Muscle layer of duodenum (tissue), 2 donors: ENCODE measurements at regions not wholly inside any gene's neighbourhood (a gene's known extent, or its start where the extent isn't known, plus 50 kb on each side); places are given as distances from the start of the nearest gene placed in this dataset.

Experiments used
- H3K27ac ChIP-seq: one replicate; pipeline ENCODE4 v1.7.0; 2013; ENCODE audit warnings: mild to moderate bottlenecking, low read length
- H3K27me3 ChIP-seq: one replicate; pipeline ENCODE4 v1.7.0; 2013; ENCODE audit warnings: low read depth, mild to moderate bottlenecking, control low read depth, low read length
- H3K36me3 ChIP-seq, 2 donors: one replicate each; pipeline ENCODE4 v1.7.0; 2013; ENCODE audit warnings: low read length in 2 of 2, control low read depth in 1 of 2, mild to moderate bottlenecking in 1 of 2; ENCODE audit not compliant: insufficient read depth in 2 of 2, control insufficient read depth in 1 of 2
- H3K4me1 ChIP-seq, 2 donors: one replicate each; pipeline ENCODE4 v1.7.0; 2013; ENCODE audit warnings: low read length in 2 of 2, mild to moderate bottlenecking in 2 of 2, control low read depth in 1 of 2, moderate library complexity in 1 of 2; ENCODE audit not compliant: insufficient read depth in 2 of 2, control insufficient read depth in 1 of 2
- H3K4me3 ChIP-seq, 2 donors: one replicate each; pipeline ENCODE4 v1.7.0; 2013; ENCODE audit warnings: low read length in 2 of 2, low read depth in 1 of 2, mild to moderate bottlenecking in 1 of 2
- H3K9me3 ChIP-seq, 2 donors: one replicate each; pipeline ENCODE4 v1.7.0; 2013; ENCODE audit warnings: low read length in 2 of 2, control low read depth in 1 of 2, mild to moderate bottlenecking in 1 of 2; ENCODE audit not compliant: control insufficient read depth in 1 of 2
- donor health status: healthy.

DNA sequence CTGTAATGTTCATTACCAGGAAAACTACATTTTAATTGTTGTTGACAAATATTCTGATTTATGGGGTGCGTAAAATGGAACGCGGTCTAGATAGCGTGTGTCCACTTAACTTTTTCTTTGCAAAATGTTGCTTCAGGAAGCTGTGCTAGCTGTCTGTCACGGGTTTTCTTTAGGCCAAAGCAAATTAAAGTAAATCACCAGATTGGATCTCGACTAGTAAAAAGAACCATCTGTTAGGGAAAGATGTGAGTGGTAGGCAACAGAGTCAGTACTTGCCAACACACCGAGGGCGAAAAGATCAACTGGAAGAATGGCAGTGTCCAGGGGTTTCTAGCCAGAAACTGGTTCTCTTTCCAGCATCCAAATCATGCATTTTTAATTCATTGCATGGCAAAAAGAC is 404.9 kb upstream of the TMPO start:
- no peak overlapping the region for H3K4me3 ChIP-seq
- H3K27me3 ChIP-seq = no peaks in the 10 kb centered on the region
- no peaks in the 10 kb centered on the region for H3K9me3 ChIP-seq
- no peaks in the 10 kb centered on the region for H3K36me3 ChIP-seq
- H3K4me1 ChIP-seq = no peaks in the 10 kb centered on the region
- no peak overlapping the region for H3K27ac ChIP-seq

DNA sequence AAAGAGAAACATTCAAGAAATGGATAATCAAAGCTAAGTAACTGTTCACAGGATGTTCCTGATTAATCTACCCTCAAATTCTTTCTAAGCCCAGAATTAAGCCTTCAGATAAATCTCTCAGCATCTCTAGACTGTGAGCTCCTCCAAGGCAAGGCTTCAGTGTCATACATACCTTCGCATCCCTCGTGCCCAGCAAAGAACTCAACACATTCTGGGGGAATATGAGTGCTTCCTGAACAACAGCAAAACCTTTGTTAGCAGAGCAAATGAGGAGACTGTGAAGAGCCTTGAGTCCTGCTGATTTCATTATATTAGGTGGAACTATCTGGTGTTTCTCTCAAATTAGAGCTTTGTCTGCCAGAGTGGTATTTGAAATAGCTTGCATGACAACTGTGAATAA is 401.8 kb upstream of the TMPO start:
- no peaks in the 10 kb centered on the region for H3K4me1 ChIP-seq
- H3K9me3 ChIP-seq = no peaks in the 10 kb centered on the region
- H3K4me3 ChIP-seq = no peak overlapping the region
- no peak overlapping the region for H3K27ac ChIP-seq
- H3K27me3 ChIP-seq = no peaks in the 10 kb centered on the region
- no peaks in the 10 kb centered on the region for H3K36me3 ChIP-seq

- Histone ChIP-seq H3K36me3 (no peaks in the 10 kb centered on the region), H3K4me1 (peaks cover 7 to 9% of the 10 kb centered on the region in 2 donors), H3K27me3 (no peaks in the 10 kb centered on the region), H3K27ac (no peak overlapping the region), H3K4me3 (no peak overlapping the region), H3K9me3 (no peaks in the 10 kb centered on the region)
Observed at GRCh38 chr12:98121963-98122362, 393.4 kb upstream of the TMPO start.

DNA sequence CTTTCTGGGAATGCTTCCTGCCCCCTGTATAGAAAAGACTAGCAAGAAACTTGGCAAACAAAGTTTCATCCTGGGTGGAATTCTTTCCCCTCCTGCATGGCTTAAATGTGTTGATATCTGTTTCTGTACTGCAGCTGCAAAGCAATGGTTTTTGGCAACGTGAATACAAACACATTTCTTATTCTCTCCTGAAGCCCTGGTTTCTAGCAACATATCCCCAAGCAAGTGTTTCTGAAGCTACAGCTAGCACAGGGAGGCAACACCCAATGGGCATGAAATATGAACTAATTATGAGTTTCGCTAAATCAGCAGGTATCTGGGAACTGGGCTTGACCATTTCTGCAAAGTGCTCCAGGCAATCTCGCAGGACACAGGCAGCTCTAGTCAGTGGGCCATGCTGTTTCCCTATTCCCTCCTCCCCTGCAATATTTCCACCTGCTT is 392.3 kb upstream of the TMPO start:
- H3K4me3 ChIP-seq = no peak overlapping the region
- no peaks in the 10 kb centered on the region for H3K36me3 ChIP-seq
- no peaks in the 10 kb centered on the region for H3K9me3 ChIP-seq
- no peak overlapping the region for H3K27ac ChIP-seq
- peaks cover 7 to 9% of the 10 kb centered on the region in 2 donors for H3K4me1 ChIP-seq
- H3K27me3 ChIP-seq = no peaks in the 10 kb centered on the region

DNA sequence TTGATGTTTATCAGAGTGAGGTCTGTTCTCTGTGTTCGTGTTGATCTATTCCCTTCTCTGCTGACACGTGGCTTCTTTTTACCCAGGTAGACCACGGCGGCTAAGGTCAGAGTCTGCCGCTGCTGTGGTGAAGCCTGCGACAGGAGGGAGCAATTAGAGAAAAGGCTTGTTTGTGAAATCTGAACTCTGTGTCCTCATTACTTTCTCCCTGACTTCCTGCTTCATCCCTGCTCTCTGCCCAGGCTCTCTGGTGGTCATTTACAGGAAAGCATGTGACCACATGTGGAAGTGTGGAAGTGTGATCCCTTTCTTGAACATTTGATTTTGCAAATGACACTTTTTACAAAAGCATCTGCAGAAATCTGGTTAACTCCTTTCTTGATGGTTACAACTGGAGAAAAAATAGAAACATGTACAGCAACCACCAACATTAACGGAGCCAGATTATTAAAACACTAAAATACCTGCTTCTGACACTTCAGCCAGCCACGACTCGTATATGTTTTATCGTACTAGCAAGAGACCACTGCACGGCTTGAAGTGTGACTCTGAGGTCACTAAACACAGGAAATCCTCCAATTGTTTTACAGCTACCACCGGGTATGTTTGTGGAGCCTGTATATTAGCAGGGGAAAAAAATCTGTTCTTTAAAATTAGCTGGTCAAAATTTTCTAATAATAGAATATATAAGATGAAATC is 388.6 kb upstream of the TMPO start:
- Histone ChIP-seq H3K36me3 (no peaks in the 10 kb centered on the region), H3K4me3 (no peak overlapping the region), H3K4me1 (peaks cover 7 to 9% of the 10 kb centered on the region in 2 donors), H3K9me3 (no peaks in the 10 kb centered on the region), H3K27ac (no peak overlapping the region), H3K27me3 (no peaks in the 10 kb centered on the region)

- Histone ChIP-seq H3K27ac (no peak overlapping the region), H3K36me3 (no peaks in the 10 kb centered on the region), H3K27me3 (no peaks in the 10 kb centered on the region), H3K9me3 (no peaks in the 10 kb centered on the region), H3K4me3 (no peak overlapping the region), H3K4me1 (peaks cover 7 to 9% of the 10 kb centered on the region in 2 donors)
Observed at GRCh38 chr12:98127336-98127679, 388.1 kb upstream of the TMPO start.

GRCh38 chr12:98127854-98128253 is 387.5 kb upstream of the TMPO start:
- Histone ChIP-seq H3K27me3 (no peaks in the 10 kb centered on the region), H3K27ac (no peak overlapping the region)

GRCh38 chr12:98136544-98136943 is 378.8 kb upstream of the TMPO start:
- Histone ChIP-seq H3K4me3 (no peak overlapping the region), H3K27ac (no peak overlapping the region), H3K9me3 (no peaks in the 10 kb centered on the region)

More at GRCh38 chr12:98127854-98128253, 387.5 kb upstream of the TMPO start:
- Histone ChIP-seq H3K4me1 (peaks cover 5 to 7% of the 10 kb centered on the region in 2 donors), H3K9me3 (no peaks in the 10 kb centered on the region), H3K4me3 (no peak overlapping the region), H3K36me3 (no peaks in the 10 kb centered on the region)

GRCh38 chr12:98137278-98137677 is 378.1 kb upstream of the TMPO start:
- Histone ChIP-seq H3K27ac (no peak overlapping the region), H3K4me1 (no peaks in the 10 kb centered on the region), H3K4me3 (no peak overlapping the region), H3K27me3 (no peaks in the 10 kb centered on the region), H3K9me3 (no peaks in the 10 kb centered on the region), H3K36me3 (no peaks in the 10 kb centered on the region)

More at GRCh38 chr12:98136544-98136943, 378.8 kb upstream of the TMPO start:
- H3K27me3 ChIP-seq = no peaks in the 10 kb centered on the region
- no peaks in the 10 kb centered on the region for H3K4me1 ChIP-seq
- no peaks in the 10 kb centered on the region for H3K36me3 ChIP-seq

GRCh38 chr12:98144953-98145352 is 370.4 kb upstream of the TMPO start:
- no peaks in the 10 kb centered on the region for H3K9me3 ChIP-seq
- H3K4me1 ChIP-seq = no peaks in the 10 kb centered on the region
- no peak overlapping the region for H3K27ac ChIP-seq
- no peaks in the 10 kb centered on the region for H3K36me3 ChIP-seq
- no peaks in the 10 kb centered on the region for H3K27me3 ChIP-seq
- no peak overlapping the region for H3K4me3 ChIP-seq

DNA sequence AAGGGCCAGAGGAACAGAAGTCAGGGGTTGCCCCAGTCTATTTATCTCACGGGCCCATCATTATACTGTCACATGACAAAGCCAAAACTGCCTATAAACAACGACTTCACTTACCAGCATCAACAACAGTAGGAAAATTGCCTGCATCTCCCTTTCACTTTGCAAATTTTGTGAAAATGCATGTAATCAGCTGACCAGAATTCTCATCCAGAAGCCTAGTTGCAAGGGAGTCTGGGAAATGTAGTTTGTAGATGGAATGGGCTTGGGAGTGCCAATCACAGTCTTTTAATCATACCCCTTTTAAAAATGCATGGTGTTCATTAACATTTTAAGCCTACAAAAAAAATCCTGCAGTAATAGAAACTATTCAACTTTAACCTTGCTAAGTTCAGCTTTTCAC is 369.3 kb upstream of the TMPO start:
- H3K4me1 ChIP-seq = no peaks in the 10 kb centered on the region
- no peak overlapping the region for H3K27ac ChIP-seq
- H3K4me3 ChIP-seq = no peak overlapping the region
- no peaks in the 10 kb centered on the region for H3K9me3 ChIP-seq
- no peaks in the 10 kb centered on the region for H3K27me3 ChIP-seq
- no peaks in the 10 kb centered on the region for H3K36me3 ChIP-seq

- H3K27ac ChIP-seq = no peak overlapping the region
- H3K9me3 ChIP-seq = no peaks in the 10 kb centered on the region
- no peaks in the 10 kb centered on the region for H3K36me3 ChIP-seq
- H3K4me3 ChIP-seq = no peak overlapping the region
- H3K4me1 ChIP-seq = no peaks in the 10 kb centered on the region
- H3K27me3 ChIP-seq = no peaks in the 10 kb centered on the region
Observed at GRCh38 chr12:98146487-98146886, 368.9 kb upstream of the TMPO start.
